Activated T-cell treated with anti-CD3 and anti-CD28 coated beads for 1 hour (primary cell): ENCODE measurements at regions not wholly inside any gene's neighbourhood (a gene's known extent, or its start where the extent isn't known, plus 50 kb on each side); places are given as distances from the start of the nearest gene placed in this dataset.
"Not testable (repeated sequence)": the region's sequence is repeated elsewhere in the genome, so short reads cannot be mapped to it uniquely, and the experiment has no call there.

Experiments
- DNase-seq: peaks from one replicate; pipeline ENCODE4 v3.0.0-alpha.2; 2020; ENCODE audit warnings: low read depth

DNA sequence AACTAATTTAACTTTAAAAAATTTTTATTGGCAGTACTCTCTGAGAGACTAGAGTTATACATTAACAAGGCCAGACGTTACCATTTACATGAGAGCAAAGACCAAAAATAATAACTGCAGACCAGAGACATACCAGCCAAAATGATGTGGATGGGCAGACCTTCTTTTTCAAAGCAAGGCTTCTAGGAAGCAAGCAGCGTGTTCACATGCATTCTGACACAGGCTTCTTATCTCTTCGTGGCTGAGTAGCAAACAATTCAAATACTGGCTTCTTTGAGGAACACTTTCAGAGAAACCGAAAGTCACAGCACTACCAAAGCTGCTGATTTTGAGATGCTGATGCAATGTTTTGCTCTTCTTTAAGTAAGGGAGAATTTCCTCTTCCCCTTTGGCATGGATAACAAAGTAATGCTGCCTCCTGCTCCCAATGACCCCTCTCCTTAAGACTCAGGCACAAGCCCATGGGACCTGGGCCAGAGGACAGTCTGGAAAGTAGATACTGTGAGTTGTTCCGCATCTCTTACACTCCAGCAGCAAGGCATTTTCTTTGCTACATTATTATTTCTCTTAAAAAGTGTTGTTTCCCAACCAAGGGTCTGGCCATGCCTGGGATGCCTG lies 181.9 kb downstream of the MREG start:
- DNase-seq = no peak

DNA sequence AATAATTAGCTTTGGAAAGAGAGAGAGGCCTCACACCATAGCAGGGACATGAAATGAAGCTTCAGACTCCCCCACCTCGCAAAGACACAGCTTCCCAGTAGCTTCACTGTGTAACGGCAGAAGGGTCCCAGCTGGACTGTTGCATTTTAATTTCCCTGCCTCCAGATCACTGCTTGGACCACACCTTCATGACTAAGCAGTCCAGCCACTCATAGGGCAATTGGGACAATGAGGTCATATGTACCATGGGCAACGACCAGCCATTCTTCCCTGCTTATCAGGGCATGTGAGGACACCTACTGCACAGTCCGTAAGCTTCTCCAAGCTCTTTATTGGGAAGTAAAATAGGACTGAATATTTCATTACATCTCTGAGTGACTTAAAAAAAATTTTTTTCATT lies 183.0 kb downstream of the MREG start:
- no peak for DNase-seq

DNA sequence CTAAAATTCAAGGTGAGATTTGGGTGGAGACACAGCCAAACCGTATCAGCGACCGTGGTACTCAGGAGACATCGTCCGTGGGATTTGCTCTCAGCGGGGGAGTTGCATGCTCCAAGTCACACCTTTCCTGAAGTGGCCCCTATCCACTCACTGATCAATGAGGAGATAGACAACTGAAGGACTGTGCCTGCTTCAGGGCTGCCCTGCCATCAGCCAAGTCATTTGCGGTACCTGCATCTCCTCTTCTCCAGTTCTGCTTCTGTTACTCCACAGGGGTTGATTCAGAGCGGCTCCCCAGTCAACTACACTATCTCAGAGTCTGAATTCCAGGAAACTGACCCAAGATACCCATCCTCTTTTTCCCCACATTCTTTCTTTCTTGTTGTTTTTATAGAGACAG lies 184.1 kb downstream of the MREG start:
- no peak for DNase-seq

DNA sequence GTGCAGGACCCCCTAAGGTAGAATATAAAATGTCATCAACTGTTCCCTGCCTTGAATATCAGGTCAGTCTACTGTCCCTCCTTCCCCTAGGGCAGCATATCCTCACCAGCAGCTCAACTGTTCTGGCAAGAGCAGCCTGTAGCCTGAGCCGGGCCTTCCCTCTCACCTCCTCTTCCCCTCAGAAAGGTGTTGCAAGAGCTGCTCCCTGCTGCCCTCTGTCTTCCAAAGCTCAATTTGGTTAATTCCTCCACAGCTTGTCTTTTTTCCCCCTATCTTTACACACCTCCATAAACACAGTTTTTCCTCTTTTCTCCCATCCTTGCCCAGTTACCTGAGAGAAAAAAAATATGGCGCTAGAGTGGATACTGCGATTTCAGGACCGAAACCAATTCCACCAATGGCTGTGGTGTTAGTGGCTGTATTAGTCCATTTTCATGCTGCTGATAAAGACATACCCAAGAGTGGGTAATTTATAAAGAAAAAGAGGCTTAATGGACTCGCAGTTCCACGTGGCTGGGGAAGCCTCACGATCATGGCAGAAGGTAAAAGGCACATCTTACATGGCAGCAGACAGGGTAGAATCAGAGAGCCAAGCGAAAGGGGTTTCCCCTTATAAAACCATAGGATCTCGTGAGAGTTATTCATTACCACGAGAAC lies 184.7 kb downstream of the MREG start:
- DNase-seq = peak; percentile 9

DNA sequence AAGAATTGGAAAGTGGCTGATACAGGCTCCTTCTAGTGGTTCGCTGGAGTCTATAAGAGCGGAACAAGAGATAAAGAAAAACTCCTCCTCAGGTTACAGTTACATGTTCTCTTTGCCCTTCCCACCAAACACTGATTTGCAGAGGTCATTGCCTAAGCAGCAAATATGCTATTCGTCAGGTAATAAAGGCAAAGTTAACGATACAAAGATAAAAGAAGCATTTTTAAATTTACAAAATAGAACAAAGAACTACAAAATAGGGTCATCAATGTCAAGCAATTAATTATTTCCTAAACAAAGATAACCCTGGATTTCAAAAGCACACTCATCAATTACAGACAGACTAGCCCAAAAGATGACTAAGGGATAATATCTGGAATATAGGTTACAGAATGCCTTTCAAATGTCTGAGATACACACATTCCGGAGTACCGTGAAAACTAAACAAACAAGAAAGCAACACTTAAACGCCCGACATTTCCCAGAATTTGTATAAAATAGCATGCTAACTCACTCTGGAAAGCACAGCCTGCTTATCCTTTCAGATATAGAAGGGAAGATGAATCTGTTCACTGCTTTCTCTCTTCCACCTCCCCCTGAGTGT lies 186.4 kb downstream of the MREG start:
- DNase-seq = no peak

DNA sequence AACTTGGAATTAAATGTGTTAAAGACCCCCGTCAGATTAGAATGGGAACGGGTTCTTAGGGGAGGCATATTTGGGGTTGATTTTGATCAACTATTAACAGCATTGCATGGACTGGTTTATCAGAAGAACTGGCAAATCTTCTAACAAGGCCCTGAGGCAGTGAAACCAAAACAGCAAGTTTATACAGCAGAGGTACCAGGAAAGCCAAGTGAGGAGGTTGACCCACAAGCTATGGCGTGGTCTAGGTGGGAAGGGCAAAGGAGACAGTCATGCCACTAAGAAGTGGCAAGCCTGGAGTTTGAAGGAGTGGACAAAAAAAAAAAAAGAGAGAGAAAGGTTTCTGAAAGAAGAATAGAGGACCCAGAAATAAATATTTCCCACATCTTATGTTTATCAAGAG lies 187.0 kb downstream of the MREG start:
- no peak for DNase-seq

DNA sequence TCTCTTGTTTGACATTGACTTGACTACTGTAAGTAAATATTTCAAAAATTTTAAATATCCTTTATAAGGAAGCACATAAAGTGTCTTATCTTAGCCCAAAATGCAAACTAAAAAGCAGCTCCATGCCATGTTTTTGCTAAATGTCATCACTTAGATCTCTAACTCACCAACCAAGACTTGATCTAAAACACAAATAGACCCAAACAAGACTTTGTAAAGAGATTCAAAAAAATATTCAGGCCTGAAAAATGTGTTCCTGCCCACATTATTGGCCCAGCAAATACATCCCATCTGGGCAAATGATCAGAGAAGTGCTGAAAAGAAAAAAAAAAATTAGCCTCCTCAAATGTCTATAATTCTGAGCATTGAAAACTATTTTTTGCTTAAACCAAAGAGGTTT lies 187.6 kb downstream of the MREG start:
- no peak for DNase-seq

DNA sequence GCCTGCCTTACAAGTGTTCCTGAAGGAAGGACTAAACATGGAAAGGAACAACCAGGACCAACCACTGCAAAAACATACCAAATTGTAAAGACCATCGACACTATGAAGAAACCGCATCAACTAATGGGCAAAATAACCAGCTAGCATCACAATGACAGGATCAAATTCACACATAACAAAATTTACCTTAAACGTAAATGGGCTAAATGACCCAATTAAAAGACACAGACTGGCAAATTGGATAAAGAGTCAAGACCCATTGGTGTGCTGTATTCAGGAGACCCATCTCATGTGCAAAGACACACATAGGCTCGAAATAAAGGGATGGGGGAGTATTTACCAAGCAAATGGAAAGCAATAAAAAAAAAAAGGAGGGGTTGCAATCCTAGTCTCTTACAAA lies 192.1 kb downstream of the MREG start:
- DNase-seq = not testable (repeated sequence)

DNA sequence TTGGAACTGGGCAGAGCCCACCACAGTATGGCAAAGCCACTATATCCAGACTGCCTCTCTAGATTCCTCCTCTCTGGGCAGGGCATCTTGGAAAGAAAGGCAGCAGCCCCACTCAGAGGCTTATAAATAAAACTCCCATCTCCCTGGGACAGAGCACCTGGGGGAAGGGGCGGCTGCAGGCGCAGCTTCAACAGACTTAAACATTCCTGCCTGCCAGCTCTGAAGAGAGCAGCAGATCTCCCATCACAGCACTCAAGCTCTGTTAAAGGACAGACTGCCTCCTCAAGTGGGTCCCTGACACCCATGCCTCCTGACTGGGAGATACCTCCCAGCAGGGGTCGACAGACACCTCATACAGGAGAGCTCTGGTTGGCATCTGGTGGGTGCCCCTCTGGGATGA lies 193.6 kb downstream of the MREG start:
- not testable (repeated sequence) for DNase-seq

DNA sequence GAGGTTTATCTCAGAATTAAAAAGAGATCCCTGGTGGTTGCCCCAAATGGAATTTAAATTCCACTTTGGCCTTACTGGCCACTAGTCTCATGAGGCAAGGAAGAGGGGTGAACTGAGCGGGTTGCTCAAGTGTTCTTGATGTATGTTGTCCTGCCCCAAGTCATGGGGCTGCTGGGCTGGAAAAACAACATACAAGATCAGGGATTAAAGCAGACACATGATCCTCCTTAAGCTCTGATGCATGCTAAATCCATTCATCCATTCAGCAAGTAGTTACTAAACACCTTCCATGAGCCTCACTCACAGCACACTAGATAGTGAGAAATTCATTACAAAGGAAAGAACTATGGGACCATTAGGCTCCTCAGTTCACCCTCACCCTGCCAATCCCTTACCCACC lies 196.3 kb downstream of the MREG start:
- no peak for DNase-seq

DNA sequence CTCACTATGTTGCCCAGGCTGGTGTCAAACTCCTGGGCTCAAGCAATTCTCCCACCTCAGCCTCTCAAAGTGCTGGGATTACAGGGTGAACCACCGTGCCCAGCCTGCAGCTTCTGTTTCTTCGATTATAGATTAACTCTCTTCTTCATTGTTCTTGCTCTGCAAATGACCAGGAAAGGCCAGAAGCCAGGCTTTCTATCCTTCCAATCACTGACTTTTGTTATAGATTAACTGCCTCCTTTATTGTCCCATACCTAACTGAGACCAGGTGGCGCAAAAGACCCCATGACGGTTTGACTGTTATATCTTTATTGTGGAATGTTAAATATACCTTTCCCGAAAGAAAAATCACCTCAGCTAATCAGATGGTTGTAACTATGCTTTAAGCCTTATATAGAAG lies 196.9 kb downstream of the MREG start:
- DNase-seq = no peak

DNA sequence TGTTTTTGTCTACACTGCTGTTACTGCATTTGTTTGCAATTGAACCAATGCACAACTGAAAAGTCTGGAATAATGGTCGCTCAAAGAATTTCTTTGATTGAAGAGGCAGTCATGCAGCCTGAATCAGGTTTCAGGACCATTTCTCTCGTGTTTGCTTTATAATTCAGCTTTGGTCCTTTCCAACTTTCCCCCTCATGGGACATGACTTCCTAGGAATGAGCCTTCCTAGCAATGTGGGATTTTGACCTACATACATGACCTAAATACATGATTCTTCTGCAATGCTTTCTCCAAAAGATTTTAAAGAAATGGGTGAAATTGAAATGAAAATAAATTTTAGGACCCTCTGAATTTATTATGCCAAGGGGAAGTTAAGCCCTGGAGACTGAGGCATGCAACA lies 197.4 kb downstream of the MREG start:
- no peak for DNase-seq

DNA sequence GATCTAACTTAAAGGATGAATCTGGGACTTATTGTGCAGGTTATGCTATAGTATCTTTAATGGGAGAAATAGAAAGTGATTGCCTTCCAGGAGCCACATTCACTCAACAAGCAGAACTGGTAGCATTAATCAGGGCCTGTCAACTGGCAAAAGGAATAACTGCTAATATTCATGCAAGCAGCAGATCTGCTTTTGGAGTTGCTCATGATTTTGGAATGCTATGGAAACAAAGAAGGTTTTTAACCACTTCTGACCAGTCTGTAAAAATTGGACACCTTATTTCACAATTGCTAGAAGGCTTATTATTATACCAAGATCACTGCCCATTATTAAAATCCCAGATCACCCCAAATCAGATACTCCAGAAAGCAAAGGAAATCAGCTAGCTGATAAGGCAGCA lies 200.4 kb downstream of the MREG start:
- DNase-seq = no peak

DNA sequence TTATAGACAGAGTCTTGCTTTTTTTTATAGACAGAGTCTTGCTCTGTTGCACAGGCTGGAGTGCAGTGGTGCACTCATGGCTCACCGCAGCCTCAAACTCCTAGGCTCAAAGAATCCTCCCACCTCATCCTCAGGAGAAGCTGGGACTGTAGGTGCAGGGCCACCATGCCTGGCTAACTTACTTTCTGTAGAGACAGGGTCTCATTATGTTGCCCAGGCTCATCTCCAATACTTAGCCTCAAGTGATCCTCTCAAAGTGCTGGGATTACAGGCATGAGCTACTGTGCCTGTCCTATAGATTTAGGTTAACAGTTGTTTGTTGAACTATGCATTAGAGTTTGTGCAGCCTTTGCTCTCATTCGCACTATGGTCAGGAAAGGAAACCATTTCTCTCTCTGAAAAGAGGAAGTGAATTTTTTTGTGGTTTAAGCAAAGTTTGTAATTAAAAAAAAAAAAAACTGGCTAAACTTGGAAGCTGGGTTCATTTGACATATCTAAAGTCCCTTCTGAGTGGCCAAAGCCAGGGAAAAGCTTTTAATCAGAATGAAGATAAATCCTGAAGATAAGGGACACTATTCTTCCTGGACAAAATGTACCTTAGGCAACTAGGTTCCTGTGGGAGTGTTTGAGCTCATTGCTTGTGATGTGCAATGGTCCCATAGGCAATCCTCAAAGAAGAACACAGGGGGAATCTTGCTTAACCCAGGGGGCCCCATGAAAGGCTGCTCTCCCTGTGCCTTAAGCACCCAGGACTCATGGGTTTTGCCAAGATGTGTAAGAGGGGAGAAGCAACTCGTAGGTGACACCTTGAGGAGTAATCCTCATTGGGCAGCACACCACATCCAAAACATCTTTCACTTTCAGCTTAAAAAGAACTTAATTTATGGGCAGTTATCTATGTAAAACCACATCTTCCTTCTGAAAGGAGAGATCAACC lies 201.7 kb downstream of the MREG start:
- DNase-seq = no peak

DNA sequence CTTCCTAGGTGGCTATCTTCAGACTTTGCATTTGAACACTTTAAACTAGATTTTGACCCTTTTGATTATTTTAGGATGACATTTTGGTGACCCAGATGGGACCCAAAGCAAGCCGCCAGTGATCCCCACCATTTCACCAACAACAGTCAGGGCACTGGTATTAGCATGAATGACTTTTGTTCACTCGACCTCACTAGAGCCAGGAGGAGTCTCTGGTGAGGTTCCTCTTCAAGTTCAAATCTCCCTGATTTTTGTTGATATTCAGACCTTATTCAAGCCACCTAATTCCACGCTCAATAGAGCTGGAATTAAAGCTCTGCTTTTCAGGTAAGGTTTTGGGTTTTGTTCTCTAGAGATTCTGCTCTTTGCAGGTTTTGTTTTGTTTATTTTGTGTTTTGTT lies 202.3 kb downstream of the MREG start:
- DNase-seq = no peak

DNA sequence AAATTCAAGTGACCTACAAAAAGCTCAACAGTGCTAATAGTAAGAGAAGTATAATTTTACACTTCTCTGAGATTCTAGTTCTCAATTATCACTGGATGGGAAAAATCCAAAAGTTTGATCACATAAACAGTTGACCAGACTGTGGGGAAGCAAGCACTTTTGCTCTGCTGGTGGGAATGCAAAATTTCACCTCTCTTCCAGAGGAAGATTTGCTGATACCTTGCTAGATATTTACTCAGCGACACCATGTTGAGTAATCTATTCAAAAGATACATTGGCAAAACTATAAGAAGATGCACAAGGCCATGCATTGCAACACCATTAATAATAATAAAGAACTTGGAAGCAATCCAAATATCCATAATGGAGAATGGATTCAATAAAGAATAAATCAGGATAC lies 204.4 kb downstream of the MREG start:
- DNase-seq = no peak

DNA sequence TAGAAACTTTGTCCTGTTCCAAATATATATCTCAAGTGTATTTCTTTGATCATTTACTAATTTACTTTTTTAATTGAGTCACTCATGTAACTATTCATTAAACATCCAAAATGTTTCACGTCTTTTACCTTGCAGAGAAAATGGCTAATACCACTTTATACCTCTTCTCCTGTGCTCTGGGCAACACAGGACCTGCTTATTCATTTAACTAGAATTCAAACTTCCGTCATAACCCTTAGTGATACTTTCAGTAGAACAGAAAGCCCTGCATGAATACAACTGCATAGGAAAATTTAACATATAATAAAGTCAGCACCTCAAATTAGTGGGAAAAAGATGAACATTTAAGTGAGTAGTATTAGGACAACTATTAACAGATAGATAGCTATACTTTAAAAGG lies 205.2 kb downstream of the MREG start:
- DNase-seq = no peak

DNA sequence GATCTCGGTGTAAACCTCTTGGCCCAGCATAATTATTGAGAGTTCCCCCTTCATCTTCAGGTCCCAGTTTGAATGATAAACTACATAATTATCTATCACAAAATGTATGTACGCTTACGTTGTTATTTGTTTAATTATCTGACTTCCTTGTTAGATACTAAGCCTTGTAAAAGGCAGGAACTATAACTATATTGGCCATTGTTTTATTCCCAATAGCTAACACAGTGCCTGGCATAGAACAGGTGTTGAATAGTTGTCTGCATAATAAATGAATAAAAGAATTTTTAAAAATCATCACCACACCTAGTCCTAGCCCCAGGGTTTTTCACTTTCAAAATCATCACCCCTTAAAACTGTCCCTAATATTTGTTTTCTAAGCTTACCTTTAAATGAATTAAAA lies 207.9 kb downstream of the MREG start:
- DNase-seq = no peak

DNA sequence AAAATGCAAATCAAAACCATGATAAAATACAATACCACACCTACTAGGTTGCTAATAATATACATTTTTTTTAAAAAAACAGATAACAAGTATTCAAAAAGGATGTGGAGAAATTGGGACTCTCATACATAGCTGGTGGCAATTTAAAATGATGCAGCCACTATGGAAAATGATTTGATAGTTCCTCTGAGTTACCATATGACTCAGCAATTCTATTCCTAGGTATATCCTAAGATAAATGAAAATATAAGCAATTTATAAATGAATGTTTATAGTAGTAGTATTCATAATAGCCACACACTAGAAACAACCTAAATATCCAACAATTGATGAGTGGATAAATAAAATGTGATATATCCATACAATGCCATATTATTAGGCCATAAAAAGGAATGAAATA lies 210.2 kb downstream of the MREG start:
- no peak for DNase-seq

DNA sequence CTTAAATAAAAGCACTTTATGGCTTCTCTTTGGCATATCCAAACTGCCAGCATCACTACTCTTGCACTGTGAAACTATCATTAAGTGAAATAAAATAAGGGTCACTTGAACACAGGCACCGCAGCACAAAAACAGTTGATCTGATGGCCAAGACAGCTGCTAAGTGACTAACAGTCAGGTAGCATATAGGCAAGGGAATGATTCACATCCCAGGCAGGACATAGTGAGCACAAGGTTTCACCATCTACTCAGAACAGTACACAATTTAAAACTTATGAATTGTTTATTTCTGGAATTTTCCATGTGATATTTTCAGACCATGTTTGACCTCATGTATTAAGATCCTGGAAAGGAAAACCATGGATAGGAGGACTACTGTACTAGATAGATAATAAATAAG lies 214.2 kb downstream of the MREG start:
- no peak for DNase-seq

DNA sequence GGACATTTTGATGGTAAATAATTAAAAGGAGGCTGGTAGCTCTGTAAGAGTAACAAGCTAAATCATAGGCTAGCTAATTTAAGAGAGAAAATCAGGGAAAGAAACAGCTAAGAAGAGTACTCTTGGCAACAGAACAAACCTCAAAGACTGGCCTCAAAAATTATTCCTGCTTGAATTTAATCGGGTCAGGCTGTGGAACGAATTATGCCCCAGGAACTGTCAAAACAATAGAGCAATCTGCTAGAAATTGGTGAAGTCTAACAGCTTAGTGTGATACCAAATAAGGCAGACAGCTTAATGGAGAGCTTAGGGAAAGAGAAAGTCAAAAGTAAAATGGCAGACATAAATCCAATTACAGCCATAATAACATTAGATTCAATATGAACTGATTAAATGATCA lies 215.7 kb downstream of the MREG start:
- DNase-seq = no peak

DNA sequence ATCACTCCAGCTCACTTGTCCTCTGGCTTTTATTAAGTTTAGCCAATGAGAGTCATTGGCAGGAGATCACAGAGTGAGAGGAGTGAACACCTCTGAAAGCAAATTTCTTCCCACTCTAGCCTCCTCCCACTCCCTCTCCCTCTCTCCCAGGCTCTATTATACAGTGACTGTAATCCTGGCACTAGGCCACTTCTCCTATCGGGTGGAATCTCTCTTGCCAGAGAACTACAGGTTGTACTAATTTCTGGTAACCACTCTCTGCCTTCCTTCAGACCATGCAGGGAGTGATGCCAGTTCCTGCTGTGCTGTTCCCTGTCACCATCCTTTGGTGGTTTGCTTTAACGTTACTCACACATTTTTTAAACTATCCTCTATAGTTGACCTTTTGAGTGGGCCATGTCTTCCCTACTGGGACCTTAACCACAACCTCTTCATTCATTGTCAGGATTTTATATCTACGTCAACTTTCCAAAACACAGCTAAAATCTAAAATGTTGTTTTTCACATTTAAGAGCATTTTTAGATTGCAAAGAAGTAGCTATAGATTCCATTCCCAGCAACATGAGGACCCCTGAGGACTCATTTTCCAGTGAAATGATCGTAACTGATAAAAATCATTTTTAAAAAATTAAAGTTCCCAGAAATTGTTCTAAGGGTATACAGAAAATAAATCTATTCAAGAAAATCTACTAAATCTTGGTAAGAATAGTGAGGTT lies 217.1 kb downstream of the MREG start:
- no peak for DNase-seq
